Gastrocnemius medialis (tissue), 4 donors: ENCODE measurements at regions not wholly inside any gene's neighbourhood (a gene's known extent, or its start where the extent isn't known, plus 50 kb on each side); places are given as distances from the start of the nearest gene placed in this dataset.

Experiments
- POLR2A ChIP-seq, 2 donors: fragments of 450-650 bp; IDR thresholded peaks; one replicate each; pipeline ENCODE4 v1.6.1; 2017; ENCODE audit warnings: antibody characterized with exemption in 2 of 2, mild to moderate bottlenecking in 2 of 2, moderate library complexity in 2 of 2
- TF ChIP-seq, protein P1 (sequence below), 5 experiments: fragments of 450-650 bp in 3 of 5; fragments of 200-600 bp in 2 of 5; sonication (generic) in 2 of 5; IDR thresholded peaks in 4 of 5; conservative IDR thresholded peaks in 1 of 5; 1 replicate in 4 of 5; 2 replicates in 1 of 5; pipeline ENCODE4 v1.5.1; 2016 to 2019; ENCODE audit warnings: antibody characterized with exemption in 5 of 5, mild to moderate bottlenecking in 3 of 5, moderate library complexity in 3 of 5

DNA sequence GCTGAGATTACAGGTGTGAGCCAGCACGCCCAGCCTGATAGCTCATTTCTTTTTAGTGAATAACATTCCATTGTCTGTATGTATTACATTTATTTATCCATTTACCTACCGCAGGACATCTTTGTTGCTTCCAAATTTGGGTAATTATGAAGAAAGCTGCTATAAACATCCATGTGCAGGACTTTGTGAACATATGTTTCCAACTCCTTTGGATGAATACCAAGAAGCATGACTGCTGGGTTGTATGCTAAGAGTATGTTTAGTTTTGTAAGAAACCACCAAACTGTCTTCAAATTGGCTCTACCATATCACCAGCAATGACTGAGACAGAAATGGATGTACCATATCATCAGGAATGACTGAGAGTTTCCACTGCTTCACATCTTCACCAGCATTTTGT lies 200.2 kb upstream of the TMEM196 start:
- TF ChIP-seq, protein P1, sequence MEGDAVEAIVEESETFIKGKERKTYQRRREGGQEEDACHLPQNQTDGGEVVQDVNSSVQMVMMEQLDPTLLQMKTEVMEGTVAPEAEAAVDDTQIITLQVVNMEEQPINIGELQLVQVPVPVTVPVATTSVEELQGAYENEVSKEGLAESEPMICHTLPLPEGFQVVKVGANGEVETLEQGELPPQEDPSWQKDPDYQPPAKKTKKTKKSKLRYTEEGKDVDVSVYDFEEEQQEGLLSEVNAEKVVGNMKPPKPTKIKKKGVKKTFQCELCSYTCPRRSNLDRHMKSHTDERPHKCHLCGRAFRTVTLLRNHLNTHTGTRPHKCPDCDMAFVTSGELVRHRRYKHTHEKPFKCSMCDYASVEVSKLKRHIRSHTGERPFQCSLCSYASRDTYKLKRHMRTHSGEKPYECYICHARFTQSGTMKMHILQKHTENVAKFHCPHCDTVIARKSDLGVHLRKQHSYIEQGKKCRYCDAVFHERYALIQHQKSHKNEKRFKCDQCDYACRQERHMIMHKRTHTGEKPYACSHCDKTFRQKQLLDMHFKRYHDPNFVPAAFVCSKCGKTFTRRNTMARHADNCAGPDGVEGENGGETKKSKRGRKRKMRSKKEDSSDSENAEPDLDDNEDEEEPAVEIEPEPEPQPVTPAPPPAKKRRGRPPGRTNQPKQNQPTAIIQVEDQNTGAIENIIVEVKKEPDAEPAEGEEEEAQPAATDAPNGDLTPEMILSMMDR (IDR thresholded peaks at IDR 0.05 in 4 of 5, conservative IDR thresholded peaks at IDR 0.05 in 1 of 5), result no peak
- no peak for TF ChIP-seq POLR2A (IDR thresholded peaks at IDR 0.05)
